SK-N-SH treated with all-trans-retinoic acid at 6 μM for 48 hours (cell line): ENCODE measurements at regions not wholly inside any gene's neighbourhood (a gene's known extent, or its start where the extent isn't known, plus 50 kb on each side); places are given as distances from the start of the nearest gene placed in this dataset.

Experiments
- ARNTL ChIP-seq: fragments of 450-650 bp; formaldehyde crosslinking; IDR thresholded peaks from 2 replicates; pipeline ENCODE4 v1.5.0; 2020; ENCODE audit warnings: low read depth, mild to moderate bottlenecking, moderate library complexity, borderline replicate concordance
- BACH2 ChIP-seq: fragments of 250-450 bp; sonication (Bioruptor Pico); IDR thresholded peaks from 2 replicates; pipeline ENCODE4 v1.9.0; 2021; ENCODE audit warnings: mild to moderate bottlenecking, borderline replicate concordance
- PATZ1 ChIP-seq: fragments of 250-450 bp; sonication (Bioruptor Pico); IDR thresholded peaks from 2 replicates; pipeline ENCODE4 v1.8.0; 2020; ENCODE audit warnings: mild to moderate bottlenecking, moderate library complexity, borderline replicate concordance
- TOX ChIP-seq: fragments of 250-450 bp; sonication (Bioruptor Pico); IDR thresholded peaks from 2 replicates; pipeline ENCODE4 v1.8.0; 2021; ENCODE audit warnings: mild to moderate bottlenecking, moderate library complexity, borderline replicate concordance

- no peak for TF ChIP-seq ARNTL
- no peak for TF ChIP-seq BACH2 (CRISPR knock-in tag)
- TF ChIP-seq TOX (CRISPR knock-in tag) = no peak
- TF ChIP-seq PATZ1 = no peak
These were observed 358.1 kb upstream of the ETAA1 start for GRCh38 chr2:67039058-67039457.
